ENCODE measurements at regions not wholly inside any gene's neighbourhood (a gene's known extent, or its start where the extent isn't known, plus 50 kb on each side); places are given as distances from the start of the nearest gene placed in this dataset.
A peak's percentile ranks its signal among the peaks of the same experiment; 100 is the strongest.

- no peak for ATAC-seq (replicated peaks)
- H3K27me3 Mint-ChIP-seq: peaks cover 5% of the 10 kb centered on the region
- H3K27ac Mint-ChIP-seq: peak overlapping the region; percentile 94
- H3K4me1 Mint-ChIP-seq: peaks cover 56% of the 10 kb centered on the region
- peak overlapping the region; percentile 85 for H3K4me3 Mint-ChIP-seq
- H3K36me3 Mint-ChIP-seq (ENCODE audit: low read depth): peaks cover 10% of the 10 kb centered on the region
- no peaks in the 10 kb centered on the region for H3K9me3 Mint-ChIP-seq
Measured at GRCh38 chr2:204109681-204110080, 173.1 kb downstream of the ICOS start.

GRCh38 chr2:204110338-204110741 lies 173.8 kb downstream of the ICOS start:
- H3K27me3 Mint-ChIP-seq: peaks cover 5% of the 10 kb centered on the region
- H3K4me3 Mint-ChIP-seq: peak overlapping the region; percentile 85
- peaks cover 53% of the 10 kb centered on the region for H3K4me1 Mint-ChIP-seq
- H3K36me3 Mint-ChIP-seq (ENCODE audit: low read depth): peaks cover 10% of the 10 kb centered on the region
- H3K27ac Mint-ChIP-seq: peak overlapping the region; percentile 94
- peak; percentile 53 for ATAC-seq (replicated peaks)
- no peaks in the 10 kb centered on the region for H3K9me3 Mint-ChIP-seq

- no peak for ATAC-seq (replicated peaks)
- peaks cover 47% of the 10 kb centered on the region for H3K4me1 Mint-ChIP-seq
- H3K27me3 Mint-ChIP-seq: peaks cover 5% of the 10 kb centered on the region
- peak overlapping the region; percentile 85 for H3K4me3 Mint-ChIP-seq
- no peaks in the 10 kb centered on the region for H3K9me3 Mint-ChIP-seq
- peaks cover 10% of the 10 kb centered on the region for H3K36me3 Mint-ChIP-seq (ENCODE audit: low read depth)
- H3K27ac Mint-ChIP-seq: peak overlapping the region; percentile 94
Measured at GRCh38 chr2:204110751-204111516, 174.4 kb downstream of the ICOS start.

- Mint-ChIP-seq H3K36me3 (ENCODE audit: low read depth) (peaks cover 10% of the 10 kb centered on the region), H3K4me1 (peaks cover 41% of the 10 kb centered on the region), H3K9me3 (no peaks in the 10 kb centered on the region), H3K27ac (no peak overlapping the region), H3K27me3 (peaks cover 5% of the 10 kb centered on the region), H3K4me3 (no peak overlapping the region)
- ATAC-seq (replicated peaks): no peak
Measured at GRCh38 chr2:204112084-204112770, 175.7 kb downstream of the ICOS start.

- peaks cover 5% of the 10 kb centered on the region for H3K27me3 Mint-ChIP-seq
- peaks cover 10% of the 10 kb centered on the region for H3K36me3 Mint-ChIP-seq (ENCODE audit: low read depth)
- peaks cover 29% of the 10 kb centered on the region for H3K4me1 Mint-ChIP-seq
- H3K27ac Mint-ChIP-seq: no peak overlapping the region
- ATAC-seq (replicated peaks): no peak
- peak overlapping the region; percentile 9 for H3K4me3 Mint-ChIP-seq
- no peaks in the 10 kb centered on the region for H3K9me3 Mint-ChIP-seq
Measured at GRCh38 chr2:204114295-204115136, 178.0 kb downstream of the ICOS start.

GRCh38 chr2:204115137-204116056 lies 178.8 kb downstream of the ICOS start:
- H3K4me1 Mint-ChIP-seq: peaks cover 21% of the 10 kb centered on the region
- H3K27ac Mint-ChIP-seq: no peak overlapping the region
- H3K36me3 Mint-ChIP-seq (ENCODE audit: low read depth): peaks cover 1% of the 10 kb centered on the region
- no peaks in the 10 kb centered on the region for H3K9me3 Mint-ChIP-seq
- peaks cover 7% of the 10 kb centered on the region for H3K27me3 Mint-ChIP-seq
- H3K4me3 Mint-ChIP-seq: no peak overlapping the region
- ATAC-seq (replicated peaks): no peak

- Mint-ChIP-seq H3K4me3 (no peak overlapping the region), H3K9me3 (no peaks in the 10 kb centered on the region), H3K4me1 (peaks cover 14% of the 10 kb centered on the region), H3K27ac (no peak overlapping the region), H3K36me3 (ENCODE audit: low read depth) (no peaks in the 10 kb centered on the region), H3K27me3 (peaks cover 10% of the 10 kb centered on the region)
- no peak for ATAC-seq (replicated peaks)
Measured at GRCh38 chr2:204116159-204116792, 179.7 kb downstream of the ICOS start.

- no peak for ATAC-seq (replicated peaks)
- H3K27ac Mint-ChIP-seq: no peak overlapping the region
- no peaks in the 10 kb centered on the region for H3K9me3 Mint-ChIP-seq
- peaks cover 7% of the 10 kb centered on the region for H3K4me1 Mint-ChIP-seq
- H3K27me3 Mint-ChIP-seq: peaks cover 27% of the 10 kb centered on the region
- no peak overlapping the region for H3K4me3 Mint-ChIP-seq
- H3K36me3 Mint-ChIP-seq (ENCODE audit: low read depth): no peaks in the 10 kb centered on the region
Measured at GRCh38 chr2:204122425-204122824, 185.9 kb downstream of the ICOS start.

- ATAC-seq (replicated peaks): peak; percentile 75
- Mint-ChIP-seq H3K4me3 (no peak overlapping the region), H3K4me1 (peaks cover 7% of the 10 kb centered on the region), H3K27ac (no peak overlapping the region), H3K9me3 (no peaks in the 10 kb centered on the region), H3K36me3 (ENCODE audit: low read depth) (no peaks in the 10 kb centered on the region), H3K27me3 (peaks cover 27% of the 10 kb centered on the region)
Measured at GRCh38 chr2:204124140-204124750, 187.7 kb downstream of the ICOS start.

- Mint-ChIP-seq H3K4me3 (no peak overlapping the region), H3K27me3 (peaks cover 25% of the 10 kb centered on the region), H3K9me3 (no peaks in the 10 kb centered on the region), H3K4me1 (peaks cover 7% of the 10 kb centered on the region), H3K36me3 (ENCODE audit: low read depth) (no peaks in the 10 kb centered on the region), H3K27ac (no peak overlapping the region)
- no peak for ATAC-seq (replicated peaks)
Measured at GRCh38 chr2:204126705-204127104, 190.1 kb downstream of the ICOS start.

- no peak for ATAC-seq (replicated peaks)
- Mint-ChIP-seq H3K4me1 (peaks cover 7% of the 10 kb centered on the region), H3K36me3 (ENCODE audit: low read depth) (no peaks in the 10 kb centered on the region), H3K27ac (no peak overlapping the region), H3K27me3 (peaks cover 22% of the 10 kb centered on the region), H3K9me3 (no peaks in the 10 kb centered on the region), H3K4me3 (no peak overlapping the region)
Measured at GRCh38 chr2:204127238-204127637, 190.7 kb downstream of the ICOS start.

- no peak overlapping the region for H3K4me3 Mint-ChIP-seq
- ATAC-seq (replicated peaks): no peak
- no peak overlapping the region for H3K27ac Mint-ChIP-seq
- peaks cover 4% of the 10 kb centered on the region for H3K27me3 Mint-ChIP-seq
- no peaks in the 10 kb centered on the region for H3K4me1 Mint-ChIP-seq
- H3K9me3 Mint-ChIP-seq: no peaks in the 10 kb centered on the region
- no peaks in the 10 kb centered on the region for H3K36me3 Mint-ChIP-seq (ENCODE audit: low read depth)
Measured at GRCh38 chr2:204129591-204130294, 193.2 kb downstream of the ICOS start.

GRCh38 chr2:204131621-204132020 lies 195.1 kb downstream of the ICOS start:
- ATAC-seq (replicated peaks): no peak
- Mint-ChIP-seq H3K4me1 (no peaks in the 10 kb centered on the region), H3K4me3 (no peak overlapping the region), H3K9me3 (no peaks in the 10 kb centered on the region), H3K27me3 (peaks cover 8% of the 10 kb centered on the region), H3K36me3 (ENCODE audit: low read depth) (no peaks in the 10 kb centered on the region), H3K27ac (no peak overlapping the region)

Data from activated T-helper 17 cell treated with anti-CD3 and anti-CD28 coated beads, Interleukin-2, amount 50 U/mL, for 72 hours (primary cell).